K562 (cell line): ENCODE measurements at regions not wholly inside any gene's neighbourhood (a gene's known extent, or its start where the extent isn't known, plus 50 kb on each side); places are given as distances from the start of the nearest gene placed in this dataset.

Source experiments
- ATAC-seq: fragments of 200-7000 bp; cut with Tn5 transposase; 3 replicates; pipeline ENCODE4 v1.9.1; 2020; ENCODE audit warnings: moderate library complexity
- BruUV-seq: library from RNA; stranded (reverse); fragments of 400-500 nt; replicated peaks from 2 replicates; lab custom pipeline; 2021; lab: Mats Ljungman, UMichigan
- CTCF ChIA-PET: fragments of 300-600 bp; formaldehyde crosslinking; extraction: SDS; loops from one replicate; lab custom pipeline; 2021; ENCODE audit warnings: low intra/inter-chr PET ratio; lab: Yijun Ruan, JAX
- POLR2A ChIA-PET: fragments of 300-600, 350-650 bp; sonication (Branson Sonifier 250); formaldehyde crosslinking; extraction: SDS; loops from one replicate; lab custom pipeline; 2021; ENCODE audit warnings: antibody characterized with exemption, inconsistent platforms; lab: Yijun Ruan, JAX
- DNase-seq, 4 experiments: peaks; one replicate each; pipeline versions ENCODE4 v3.0.0 to v3.0.0-alpha.2; 2011 to 2018; ENCODE audit warnings: low spot score in 3 of 4, mixed read lengths in 3 of 4; ENCODE audit errors: extremely low read depth in 1 of 4
- FAIRE-seq: peaks from 2 replicates; lab custom pipeline; 2011; peaks lifted over from hg19 to GRCh38; lab: Jason Lieb, UNC
- H2AFZ ChIP-seq: 2 replicates; pipeline ENCODE4 v1.6.0; 2011; ENCODE audit warnings: low read depth, low read length, control low read depth, inconsistent platforms
- H3K27ac ChIP-seq: fragments of 200-600 bp; 3 replicates; pipeline ENCODE4 v1.8.0; 2011; ENCODE audit warnings: low read depth, mild to moderate bottlenecking, control low read depth, inconsistent platforms, low read length, moderate library complexity, mixed read lengths; ENCODE audit errors: extremely low read depth
- H3K27me3 ChIP-seq, 2 experiments: fragments of 300-600 bp in 1 of 2; 2 replicates in 1 of 2; 3 replicates in 1 of 2; pipeline versions ENCODE4 v1.6.0 to v1.8.0; 2011; ENCODE audit warnings: inconsistent platforms in 2 of 2, low read length in 2 of 2, mild to moderate bottlenecking in 1 of 2, mixed read lengths in 1 of 2, moderate library complexity in 1 of 2; ENCODE audit not compliant: control insufficient read depth in 2 of 2, insufficient read depth in 2 of 2
- H3K36me3 ChIP-seq: fragments of 300-600 bp; 3 replicates; pipeline ENCODE4 v1.8.0; 2011; ENCODE audit warnings: mild to moderate bottlenecking, low read length, inconsistent platforms; ENCODE audit not compliant: control insufficient read depth, insufficient read depth
- H3K4me1 ChIP-seq, 2 experiments: fragments of 200-600 bp in 1 of 2; replicated peaks in 1 of 2; 2 replicates in 1 of 2; 3 replicates in 1 of 2; pipeline versions ENCODE4 v1.5.1 to v1.8.0; 2011; ENCODE audit warnings: inconsistent platforms in 2 of 2, low read length in 2 of 2, mild to moderate bottlenecking in 1 of 2, mixed read lengths in 1 of 2, moderate library complexity in 1 of 2; ENCODE audit not compliant: control insufficient read depth in 2 of 2, insufficient read depth in 2 of 2
- H3K4me2 ChIP-seq: 2 replicates; pipeline ENCODE4 v1.6.1; 2011; ENCODE audit warnings: low read length, control low read depth, inconsistent platforms, mixed read lengths; ENCODE audit not compliant: insufficient read depth
- H3K4me3 ChIP-seq: fragments of 200-600 bp; sonication (generic), shearing (Covaris generic); 2 replicates; pipeline ENCODE4 v1.5.1; 2016; ENCODE audit warnings: control low read depth, inconsistent platforms
- H3K79me2 ChIP-seq: fragments of 200-600 bp; 3 replicates; pipeline ENCODE4 v1.8.0; 2011; ENCODE audit warnings: low read length, inconsistent platforms; ENCODE audit not compliant: control insufficient read depth, insufficient read depth
- H3K9ac ChIP-seq, 2 experiments: 2 replicates each; pipeline versions ENCODE4 v1.6.0 to v1.6.1; 2011; ENCODE audit warnings: low read depth in 2 of 2, low read length in 2 of 2, control low read depth in 1 of 2, inconsistent platforms in 1 of 2, mild to moderate bottlenecking in 1 of 2, mixed read lengths in 1 of 2; ENCODE audit not compliant: insufficient read depth in 1 of 2
- H3K9me1 ChIP-seq: one replicate; pipeline ENCODE4 v1.6.0; 2011; ENCODE audit warnings: inconsistent platforms, mild to moderate bottlenecking, low read length, moderate library complexity; ENCODE audit not compliant: control insufficient read depth, insufficient read depth
- H3K9me3 ChIP-seq: replicated peaks from 2 replicates; pipeline ENCODE4 v1.5.1; 2011; ENCODE audit warnings: low read depth, low read length, inconsistent platforms; ENCODE audit not compliant: control insufficient read depth, insufficient read depth
- H4K20me1 ChIP-seq: replicated peaks from 2 replicates; pipeline ENCODE4 v1.6.1; 2011; ENCODE audit warnings: low read length, inconsistent platforms, mixed read lengths; ENCODE audit not compliant: control insufficient read depth, insufficient read depth
- ARHGAP35 ChIP-seq: fragments of 450-650 bp; IDR thresholded peaks from 2 replicates; pipeline ENCODE4 v1.6.1; 2018; ENCODE audit not compliant: partially characterized antibody
- MITF ChIP-seq: IDR thresholded peaks from 2 replicates; pipeline ENCODE4 v1.6.1; 2014; ENCODE audit warnings: antibody characterized with exemption
- NFATC3 ChIP-seq: fragments of 450-650 bp; IDR thresholded peaks from 2 replicates; pipeline ENCODE4 v1.6.1; 2017; ENCODE audit warnings: mild to moderate bottlenecking
- PRMT5 ChIP-seq: sonication (generic); formaldehyde crosslinking; IDR thresholded peaks from 2 replicates; pipeline ENCODE4 v1.5.0; 2020; ENCODE audit warnings: missing genetic modification reagents
- PYGO2 ChIP-seq: fragments of 450-650 bp; IDR thresholded peaks from 2 replicates; pipeline ENCODE4 v1.6.1; 2016; ENCODE audit warnings: mild to moderate bottlenecking, missing genetic modification characterization, moderate library complexity, missing compliant biosample characterization
- TCFL5 ChIP-seq: fragments of 250-450 bp; sonication (Bioruptor Pico); conservative IDR thresholded peaks from 2 replicates; pipeline ENCODE4 v1.6.1; 2021; ENCODE audit warnings: mild to moderate bottlenecking, moderate library complexity, matching md5 sums
- ZNF253 ChIP-seq: fragments of 250-450 bp; sonication (Bioruptor Pico); conservative IDR thresholded peaks from 2 replicates; pipeline ENCODE4 v1.6.1; 2021; ENCODE audit warnings: mild to moderate bottlenecking
- ZNF282 ChIP-seq: sonication (generic); formaldehyde crosslinking; IDR thresholded peaks from 2 replicates; pipeline ENCODE4 v1.8.1; 2023; ENCODE audit warnings: missing genetic modification reagents
- ZNF518B ChIP-seq: fragments of 250-450 bp; sonication (Bioruptor Pico); IDR thresholded peaks from 2 replicates; pipeline ENCODE4 v1.5.0; 2021; ENCODE audit warnings: mild to moderate bottlenecking, moderate library complexity
- ZNF644 ChIP-seq: fragments of 200-800 bp; sonication (Bioruptor generic); IDR thresholded peaks from 2 replicates; pipeline ENCODE4 v1.6.1; 2016; ENCODE audit warnings: low read depth, missing genetic modification characterization, missing compliant biosample characterization
- WGBS: fragments of 100-300 bp; shearing (Covaris generic); methylation state at CpG from one replicate; pipeline ENCODE4 v1.1.6; 2016; ENCODE audit warnings: low coverage, mixed read lengths; ENCODE audit not compliant: insufficient coverage; ENCODE audit errors: missing lambda C conversion rate; 5-methylcytosine and 5-hydroxymethylcytosine counted together
- in situ Hi-C: fragments of 300-500 bp; cut with MboI; formaldehyde crosslinking; loops from 4 replicates; pipeline ENCODE4 v1.15.0; 2018; ENCODE audit warnings: inconsistent platforms, mixed read lengths
- intact Hi-C: fragments of 100-400 bp; cut with micrococcal nuclease; formaldehyde crosslinking; loops from 2 replicates; pipeline ENCODE4 v1.14.2; 2022
- TF ChIP-seq, protein P1 (sequence below): sonication (generic); formaldehyde crosslinking; IDR thresholded peaks from 2 replicates; pipeline ENCODE4 v1.8.0; 2022; ENCODE audit warnings: mild to moderate bottlenecking, missing genetic modification reagents
- TF ChIP-seq, protein P2 (sequence below): fragments of 450-650 bp; formaldehyde crosslinking; IDR thresholded peaks from 2 replicates; pipeline ENCODE4 v1.4.0; 2022; ENCODE audit warnings: missing genetic modification characterization

- TF ChIP-seq ZNF518B (CRISPR knock-in tag) (no peak), ZNF253 (CRISPR knock-in tag) (no peak)
Measured at GRCh38 chr11:90803831-90804230, 581.0 kb upstream of the CHORDC1 start (continued).

DNA sequence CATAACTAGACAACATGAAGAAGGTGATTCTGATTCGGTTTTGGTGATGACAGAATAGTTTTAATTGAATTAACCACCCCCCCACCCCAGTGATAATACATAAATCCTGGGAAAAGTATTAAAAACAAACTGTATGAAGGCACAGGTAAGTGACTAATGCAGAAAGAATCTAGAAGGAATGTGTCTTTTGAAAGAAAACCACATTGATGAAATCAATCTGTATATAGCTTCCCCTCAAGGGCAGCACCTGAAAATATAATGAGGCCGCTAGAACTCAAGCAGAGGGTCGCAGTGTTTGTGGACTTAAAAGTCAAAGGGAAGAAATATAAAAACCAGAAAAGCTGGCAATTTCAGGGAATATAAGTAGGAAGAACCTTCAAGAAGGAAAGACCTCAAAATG, 580.5 kb upstream of the CHORDC1 start:
- intact Hi-C loops (no loop called here), in situ Hi-C loops (no loop called here)
- no peaks in the 10 kb centered on the region for H3K79me2 ChIP-seq
- no peaks in the 10 kb centered on the region for H3K36me3 ChIP-seq
- H3K4me3 ChIP-seq, result no peak overlapping the region
- no peak for DNase-seq
- no peak for FAIRE-seq
- ChIA-PET CTCF (no interaction called here), POLR2A (no interaction called here)
- ATAC-seq, result no peak
- H3K9me1 ChIP-seq, result no peaks in the 10 kb centered on the region
- 3% methylated on average over 3 of the region's 3 CpGs for WGBS
- H3K27ac ChIP-seq, result no peak overlapping the region
- no peak overlapping the region for H3K4me2 ChIP-seq
- no peak overlapping the region for H3K9ac ChIP-seq
- no peaks in the 10 kb centered on the region for H3K27me3 ChIP-seq
- H3K4me1 ChIP-seq, result no peaks in the 10 kb centered on the region
- H2AFZ ChIP-seq, result no peak overlapping the region
- H3K9me3 ChIP-seq, result no peaks in the 10 kb centered on the region
- H4K20me1 ChIP-seq, result no peaks in the 10 kb centered on the region
- BruUV-seq, result no TSS peak
- TF ChIP-seq, protein P1, sequence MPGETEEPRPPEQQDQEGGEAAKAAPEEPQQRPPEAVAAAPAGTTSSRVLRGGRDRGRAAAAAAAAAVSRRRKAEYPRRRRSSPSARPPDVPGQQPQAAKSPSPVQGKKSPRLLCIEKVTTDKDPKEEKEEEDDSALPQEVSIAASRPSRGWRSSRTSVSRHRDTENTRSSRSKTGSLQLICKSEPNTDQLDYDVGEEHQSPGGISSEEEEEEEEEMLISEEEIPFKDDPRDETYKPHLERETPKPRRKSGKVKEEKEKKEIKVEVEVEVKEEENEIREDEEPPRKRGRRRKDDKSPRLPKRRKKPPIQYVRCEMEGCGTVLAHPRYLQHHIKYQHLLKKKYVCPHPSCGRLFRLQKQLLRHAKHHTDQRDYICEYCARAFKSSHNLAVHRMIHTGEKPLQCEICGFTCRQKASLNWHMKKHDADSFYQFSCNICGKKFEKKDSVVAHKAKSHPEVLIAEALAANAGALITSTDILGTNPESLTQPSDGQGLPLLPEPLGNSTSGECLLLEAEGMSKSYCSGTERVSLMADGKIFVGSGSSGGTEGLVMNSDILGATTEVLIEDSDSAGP (CRISPR knock-in tag), result no peak
- TF ChIP-seq TCFL5 (CRISPR knock-in tag) (no peak), NFATC3 (no peak), ZNF282 (CRISPR knock-in tag) (no peak), PYGO2 (tag) (no peak), MITF (no peak), ZNF644 (no peak), PRMT5 (no peak), ARHGAP35 (no peak)
- TF ChIP-seq, protein P2, sequence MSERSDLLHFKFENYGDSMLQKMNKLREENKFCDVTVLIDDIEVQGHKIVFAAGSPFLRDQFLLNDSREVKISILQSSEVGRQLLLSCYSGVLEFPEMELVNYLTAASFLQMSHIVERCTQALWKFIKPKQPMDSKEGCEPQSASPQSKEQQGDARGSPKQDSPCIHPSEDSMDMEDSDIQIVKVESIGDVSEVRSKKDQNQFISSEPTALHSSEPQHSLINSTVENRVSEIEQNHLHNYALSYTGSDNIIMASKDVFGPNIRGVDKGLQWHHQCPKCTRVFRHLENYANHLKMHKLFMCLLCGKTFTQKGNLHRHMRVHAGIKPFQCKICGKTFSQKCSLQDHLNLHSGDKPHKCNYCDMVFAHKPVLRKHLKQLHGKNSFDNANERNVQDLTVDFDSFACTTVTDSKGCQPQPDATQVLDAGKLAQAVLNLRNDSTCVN (CRISPR knock-in tag), result no peak
